HG03095 (cell line): ENCODE measurements at regions not wholly inside any gene's neighbourhood (a gene's known extent, or its start where the extent isn't known, plus 50 kb on each side); places are given as distances from the start of the nearest gene placed in this dataset.
"Not testable (repeated sequence)": the region's sequence is repeated elsewhere in the genome, so short reads cannot be mapped to it uniquely, and the experiment has no call there.

Experiments
- ATAC-seq: cut with Tn5 transposase; IDR thresholded peaks from one replicate; pipeline ENCODE4 v1.9.1; 2021; ENCODE audit warnings: moderate library complexity; ENCODE audit not compliant: unreplicated experiment

- ATAC-seq = no peak
Measured at GRCh38 chr7:121623130-121623872, 227.2 kb upstream of the FAM3C start.

GRCh38 chr7:121621937-121622336 lies 225.8 kb upstream of the FAM3C start:
- ATAC-seq = no peak

GRCh38 chr7:121620953-121621606 lies 225.0 kb upstream of the FAM3C start:
- ATAC-seq = no peak

GRCh38 chr7:121620206-121620605 lies 224.1 kb upstream of the FAM3C start:
- ATAC-seq = no peak

- no peak for ATAC-seq
Measured at GRCh38 chr7:121618182-121618581, 222.1 kb upstream of the FAM3C start.

GRCh38 chr7:121610243-121610642 lies 214.1 kb upstream of the FAM3C start:
- no peak for ATAC-seq

GRCh38 chr7:121609208-121609607 lies 213.1 kb upstream of the FAM3C start:
- ATAC-seq = no peak

GRCh38 chr7:121608785-121609184 lies 212.7 kb upstream of the FAM3C start:
- no peak for ATAC-seq

- not testable (repeated sequence) for ATAC-seq
Measured at GRCh38 chr7:121608183-121608582, 212.1 kb upstream of the FAM3C start.

- no peak for ATAC-seq
Measured at GRCh38 chr7:121605317-121605680, 209.2 kb upstream of the FAM3C start.

GRCh38 chr7:121604627-121605316 lies 208.7 kb upstream of the FAM3C start:
- no peak for ATAC-seq

GRCh38 chr7:121603886-121604285 lies 207.8 kb upstream of the FAM3C start:
- no peak for ATAC-seq

GRCh38 chr7:121599887-121600286 lies 203.8 kb upstream of the FAM3C start:
- ATAC-seq = no peak

- no peak for ATAC-seq
Measured at GRCh38 chr7:121595758-121596696, 199.9 kb upstream of the FAM3C start.

- no peak for ATAC-seq
Measured at GRCh38 chr7:121591926-121592325, 195.8 kb upstream of the FAM3C start.

- ATAC-seq = no peak
Measured at GRCh38 chr7:121587435-121587834, 191.3 kb upstream of the FAM3C start.

- ATAC-seq = no peak
Measured at GRCh38 chr7:121582258-121582657, 186.2 kb upstream of the FAM3C start.

GRCh38 chr7:121579639-121580038 lies 183.5 kb upstream of the FAM3C start:
- ATAC-seq = no peak

- ATAC-seq = no peak
Measured at GRCh38 chr7:121578669-121579068, 182.6 kb upstream of the FAM3C start.

GRCh38 chr7:121576148-121576917 lies 180.2 kb upstream of the FAM3C start:
- no peak for ATAC-seq
